HG02571 (cell line): ENCODE measurements at regions not wholly inside any gene's neighbourhood (a gene's known extent, or its start where the extent isn't known, plus 50 kb on each side); places are given as distances from the start of the nearest gene placed in this dataset.

Source experiments
- ATAC-seq: cut with Tn5 transposase; IDR thresholded peaks from one replicate; pipeline ENCODE4 v1.9.1; 2021; ENCODE audit warnings: mild to moderate bottlenecking, moderate library complexity; ENCODE audit not compliant: unreplicated experiment

DNA sequence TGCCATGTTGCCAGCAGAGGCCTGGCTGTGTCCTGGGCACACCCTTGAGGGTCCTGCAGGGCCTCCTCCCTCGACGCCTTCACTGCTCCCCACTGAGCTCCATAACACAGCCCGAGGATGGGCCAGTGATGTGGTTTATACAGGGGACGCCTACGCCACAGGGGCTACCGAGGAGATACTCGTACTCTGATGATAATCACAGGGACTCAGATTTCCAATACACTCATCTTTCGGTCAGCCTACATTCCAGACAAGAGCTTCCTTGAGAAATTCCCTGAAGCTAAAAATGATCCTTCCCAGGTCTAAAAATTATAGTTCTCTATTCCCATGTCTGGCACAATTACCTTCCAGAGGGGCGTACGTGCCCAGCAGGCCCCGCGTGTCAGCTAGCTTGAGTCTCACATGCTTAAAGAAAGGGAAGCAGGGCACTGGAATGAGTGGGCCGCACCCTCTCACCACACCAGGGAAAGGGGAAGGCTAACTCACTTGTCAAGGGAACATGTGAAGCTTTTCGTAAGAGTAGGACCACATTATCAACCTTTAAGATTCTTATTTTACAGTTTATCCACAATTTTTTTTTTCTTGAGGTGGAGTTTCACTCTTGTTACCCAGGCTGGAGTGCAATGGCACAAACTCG is 159.5 kb upstream of the NDUFV2 start:
- no peak for ATAC-seq

DNA sequence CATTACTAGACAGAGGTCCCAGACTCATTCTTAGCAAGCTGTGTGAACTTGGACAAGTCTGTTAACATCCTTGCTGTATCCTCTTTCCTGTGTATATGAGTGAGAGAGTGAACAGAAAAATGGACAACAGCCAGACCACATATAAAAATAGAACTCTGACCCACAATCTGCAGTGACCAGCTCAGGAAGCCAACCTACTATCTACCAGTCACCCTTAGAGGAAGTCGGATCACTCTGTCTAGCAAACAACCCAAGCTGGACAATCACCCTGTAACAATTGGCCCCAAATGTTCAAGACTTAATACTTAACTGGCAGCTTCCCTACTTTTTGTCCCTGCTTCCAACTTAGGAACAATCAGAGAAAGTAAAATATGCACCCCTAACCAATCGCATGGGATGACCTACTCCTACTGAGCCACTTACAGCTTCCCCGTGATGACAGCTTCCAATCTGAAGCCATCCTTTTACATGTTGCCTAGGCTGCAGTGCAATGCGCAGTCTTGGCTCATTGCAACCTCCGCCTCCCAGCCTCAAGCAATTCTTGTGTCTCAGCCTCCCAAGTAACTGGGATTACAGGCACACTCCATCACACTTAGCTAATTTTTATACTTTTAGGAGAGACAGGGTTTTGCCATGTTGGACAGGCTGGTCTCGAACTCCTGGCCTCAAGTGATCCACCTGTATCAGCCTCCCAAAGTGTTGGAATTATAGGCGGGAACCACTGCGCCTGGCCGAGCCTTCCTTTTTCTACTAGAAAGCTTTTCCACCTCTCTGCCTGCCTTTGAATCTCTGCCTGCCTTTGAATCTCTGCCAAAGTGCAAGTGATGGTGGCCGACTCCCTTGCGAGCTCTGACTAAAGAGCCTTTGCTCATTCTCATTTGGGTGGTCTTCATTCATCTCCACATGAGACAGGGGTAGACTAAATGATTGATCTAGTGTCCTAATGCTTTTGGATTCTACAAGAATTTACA is 158.3 kb upstream of the NDUFV2 start:
- no peak for ATAC-seq

DNA sequence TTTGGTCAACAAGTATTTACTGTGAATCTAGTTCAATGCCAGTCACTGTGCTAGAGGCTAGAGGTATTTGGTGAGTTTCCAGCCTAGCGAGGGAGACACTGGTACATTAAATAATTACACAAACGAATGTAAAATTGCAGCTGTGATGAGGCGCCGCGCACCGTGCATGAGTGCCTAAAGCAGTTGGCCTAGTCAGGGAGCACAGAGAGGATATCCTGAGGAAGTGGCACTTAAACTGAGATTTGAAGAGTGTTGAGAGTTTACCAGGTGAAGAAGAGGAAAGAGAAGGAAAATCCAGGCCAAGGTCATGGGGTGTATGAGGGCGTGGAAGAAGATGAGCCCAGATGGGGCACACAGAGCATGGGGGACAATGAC is 157.6 kb upstream of the NDUFV2 start:
- no peak for ATAC-seq

DNA sequence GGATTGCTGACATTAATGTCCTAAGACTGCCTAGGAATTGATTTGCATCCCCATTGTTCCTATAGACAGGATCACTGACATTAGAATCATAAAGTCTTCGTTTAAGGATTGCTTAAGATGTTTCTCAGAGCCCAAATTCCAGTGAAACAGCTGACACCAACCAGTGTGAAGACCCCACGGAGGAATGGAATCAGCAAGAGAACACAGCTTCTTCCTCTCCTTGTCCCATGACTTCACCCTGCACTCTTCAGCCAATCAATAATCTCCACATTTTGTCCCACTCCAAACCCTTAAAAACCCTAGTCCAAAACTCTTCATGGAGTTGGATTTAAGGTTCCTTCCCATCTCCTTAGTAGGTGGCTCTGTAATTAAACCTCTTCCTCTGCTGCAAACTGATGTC is 157.0 kb upstream of the NDUFV2 start:
- no peak for ATAC-seq

DNA sequence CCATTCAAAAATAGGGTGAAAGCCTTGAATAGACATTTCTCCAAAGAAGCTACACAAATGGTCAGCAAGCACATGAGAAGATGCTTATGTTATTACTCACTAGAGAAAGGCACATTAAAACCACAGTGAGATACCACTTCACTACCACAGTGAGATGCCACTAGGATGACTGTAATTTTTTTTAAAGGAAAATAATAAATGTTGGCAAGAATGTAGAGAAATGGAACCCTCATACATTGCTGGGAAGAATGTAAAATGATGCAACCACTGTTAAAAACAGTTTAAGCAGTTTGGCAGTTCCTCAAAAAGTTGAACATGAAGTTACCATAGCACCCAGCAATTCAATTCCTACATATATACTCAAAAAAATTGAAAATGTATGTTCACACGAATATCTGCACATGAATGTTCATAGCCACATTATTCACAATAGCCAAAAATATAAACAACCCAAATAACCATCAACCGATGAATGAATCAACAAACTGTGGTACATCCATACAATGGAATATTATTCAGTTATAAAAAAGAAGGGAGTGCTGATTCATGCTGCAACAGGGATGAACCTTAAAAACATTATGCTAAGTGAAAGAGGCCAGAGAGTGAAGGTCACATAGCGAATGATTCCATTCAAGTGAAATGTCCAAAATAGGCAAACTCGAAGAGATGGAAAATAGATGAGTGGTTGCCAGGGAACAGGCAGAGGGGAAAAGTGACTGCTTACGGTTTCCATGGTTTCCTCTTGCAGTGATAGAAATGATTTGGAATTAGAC is 156.2 kb upstream of the NDUFV2 start:
- no peak for ATAC-seq

DNA sequence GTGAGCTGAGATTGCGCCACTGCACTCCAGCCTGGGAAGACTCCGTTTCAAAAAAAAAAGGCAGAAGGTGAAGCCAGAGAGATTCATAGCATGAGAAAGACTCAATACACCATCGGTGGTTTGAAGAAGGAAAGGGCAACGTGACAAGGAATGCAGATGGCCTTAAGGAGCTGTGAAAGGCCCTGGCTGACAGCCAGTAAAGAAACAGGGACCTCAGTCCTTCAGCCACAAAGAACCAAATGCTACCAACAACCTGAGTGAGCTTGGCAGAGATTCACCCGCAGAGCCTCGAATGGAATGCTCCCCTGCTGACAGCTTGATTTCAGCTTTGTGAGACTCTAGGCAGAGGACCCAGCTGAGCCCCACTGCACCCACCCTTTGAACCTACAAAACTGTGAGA is 154.9 kb upstream of the NDUFV2 start:
- no peak for ATAC-seq

DNA sequence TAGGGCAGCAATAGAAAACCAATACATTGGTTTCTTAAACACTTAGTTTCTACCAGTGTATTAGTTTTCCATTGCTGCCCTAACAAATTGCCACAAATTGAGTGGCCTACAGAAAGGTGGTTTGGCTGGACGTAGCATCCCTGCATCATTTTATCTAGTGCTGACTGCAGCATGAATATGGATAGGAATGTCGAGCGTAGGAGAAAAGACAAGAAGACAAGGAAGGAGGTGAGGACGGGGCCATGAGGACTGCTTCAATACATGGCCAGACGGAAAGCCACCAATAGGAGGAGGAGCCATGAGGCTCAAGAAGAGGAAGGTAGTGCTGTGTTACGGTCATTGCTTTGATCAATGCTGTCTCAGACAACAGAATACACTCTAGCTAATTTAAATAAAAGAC is 154.5 kb upstream of the NDUFV2 start:
- no peak for ATAC-seq

DNA sequence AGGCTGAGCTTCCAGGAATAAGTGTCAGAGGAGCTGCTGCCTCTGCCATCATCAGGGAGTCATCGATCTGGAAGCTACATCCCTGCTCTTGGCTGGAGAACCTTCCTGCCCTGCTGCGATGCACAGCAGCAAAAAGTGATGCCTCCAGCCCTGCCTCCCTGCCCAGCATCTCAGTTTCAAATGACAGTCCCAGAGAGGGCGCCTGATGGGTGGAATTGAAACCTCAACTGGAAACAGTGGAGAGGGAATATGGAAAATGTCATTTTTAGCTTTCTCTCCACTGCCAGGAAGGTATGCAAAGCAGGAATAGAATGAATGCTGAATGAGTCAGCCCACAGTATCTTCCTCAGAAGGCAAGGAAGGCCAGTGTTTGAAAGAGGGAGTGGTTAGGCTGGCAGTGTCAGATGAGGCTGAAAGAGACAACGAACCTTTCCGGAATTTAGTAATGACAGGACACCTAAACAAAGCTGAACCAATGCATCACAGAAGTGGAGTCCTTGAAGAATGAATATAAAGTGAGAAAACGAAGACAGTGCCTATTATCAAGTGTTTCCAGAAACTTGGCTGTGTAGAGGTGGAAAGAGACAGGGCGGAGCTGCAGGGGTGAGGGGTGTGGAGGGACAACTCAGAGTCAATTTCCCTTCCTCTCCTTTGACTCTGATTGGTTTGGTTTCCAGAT is 153.9 kb upstream of the NDUFV2 start:
- ATAC-seq: no peak

DNA sequence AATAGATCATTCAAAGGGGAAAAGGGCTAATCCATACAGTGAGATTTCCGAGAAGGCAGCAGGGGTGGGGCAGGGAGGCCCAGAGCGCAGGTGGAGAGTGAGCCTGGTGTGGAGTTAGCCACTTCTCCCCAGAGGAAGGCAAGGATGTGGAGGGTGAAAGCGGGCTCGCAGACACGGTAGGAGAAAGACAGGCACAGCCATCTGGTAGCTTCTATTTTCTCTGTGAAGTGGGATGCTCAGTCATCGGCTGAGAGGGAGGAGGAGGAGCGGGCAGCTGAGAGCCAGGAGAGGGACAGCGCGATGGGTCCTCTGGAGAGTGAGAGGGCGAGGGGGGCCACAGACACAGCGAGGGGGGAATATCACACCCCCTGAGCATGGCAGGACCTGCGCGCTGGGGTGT is 153.3 kb upstream of the NDUFV2 start:
- ATAC-seq: no peak

DNA sequence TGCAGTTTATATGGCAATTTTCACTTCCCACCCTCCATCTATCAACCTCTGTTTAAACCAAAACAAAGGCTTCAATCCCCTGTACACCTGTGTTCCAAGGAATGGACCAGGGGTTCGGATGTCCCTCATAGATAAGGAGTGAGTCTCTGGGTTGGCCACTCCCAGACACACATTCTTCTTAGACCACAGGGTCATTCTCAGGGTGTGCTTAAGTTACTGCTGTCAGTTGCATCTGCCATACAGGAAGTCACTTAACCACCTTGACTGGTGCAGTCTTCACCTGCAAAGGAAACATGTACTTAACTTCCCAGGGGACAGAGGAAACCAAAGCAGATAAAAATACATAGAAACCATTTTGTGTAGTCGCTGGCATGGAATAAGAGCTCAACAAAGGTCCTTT is 151.0 kb upstream of the NDUFV2 start:
- no peak for ATAC-seq

DNA sequence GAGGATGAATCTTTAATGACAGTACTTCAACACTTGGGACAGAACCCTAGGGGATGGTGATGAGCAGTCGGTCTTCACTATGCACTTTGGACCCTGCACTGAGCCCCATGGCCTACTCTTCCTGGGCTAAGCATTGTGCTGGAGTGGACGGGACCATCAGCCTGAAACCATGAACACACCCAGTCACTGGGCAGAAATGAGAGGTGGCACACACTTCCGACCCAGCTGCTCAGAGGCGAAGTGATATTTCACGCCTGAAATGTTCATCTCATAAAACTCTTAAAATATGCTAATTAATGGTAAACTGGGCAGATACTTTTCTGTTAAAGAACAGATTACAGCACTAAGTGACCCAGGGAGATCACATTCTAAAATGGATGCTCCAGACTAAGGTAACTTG is 150.3 kb upstream of the NDUFV2 start:
- ATAC-seq: no peak

DNA sequence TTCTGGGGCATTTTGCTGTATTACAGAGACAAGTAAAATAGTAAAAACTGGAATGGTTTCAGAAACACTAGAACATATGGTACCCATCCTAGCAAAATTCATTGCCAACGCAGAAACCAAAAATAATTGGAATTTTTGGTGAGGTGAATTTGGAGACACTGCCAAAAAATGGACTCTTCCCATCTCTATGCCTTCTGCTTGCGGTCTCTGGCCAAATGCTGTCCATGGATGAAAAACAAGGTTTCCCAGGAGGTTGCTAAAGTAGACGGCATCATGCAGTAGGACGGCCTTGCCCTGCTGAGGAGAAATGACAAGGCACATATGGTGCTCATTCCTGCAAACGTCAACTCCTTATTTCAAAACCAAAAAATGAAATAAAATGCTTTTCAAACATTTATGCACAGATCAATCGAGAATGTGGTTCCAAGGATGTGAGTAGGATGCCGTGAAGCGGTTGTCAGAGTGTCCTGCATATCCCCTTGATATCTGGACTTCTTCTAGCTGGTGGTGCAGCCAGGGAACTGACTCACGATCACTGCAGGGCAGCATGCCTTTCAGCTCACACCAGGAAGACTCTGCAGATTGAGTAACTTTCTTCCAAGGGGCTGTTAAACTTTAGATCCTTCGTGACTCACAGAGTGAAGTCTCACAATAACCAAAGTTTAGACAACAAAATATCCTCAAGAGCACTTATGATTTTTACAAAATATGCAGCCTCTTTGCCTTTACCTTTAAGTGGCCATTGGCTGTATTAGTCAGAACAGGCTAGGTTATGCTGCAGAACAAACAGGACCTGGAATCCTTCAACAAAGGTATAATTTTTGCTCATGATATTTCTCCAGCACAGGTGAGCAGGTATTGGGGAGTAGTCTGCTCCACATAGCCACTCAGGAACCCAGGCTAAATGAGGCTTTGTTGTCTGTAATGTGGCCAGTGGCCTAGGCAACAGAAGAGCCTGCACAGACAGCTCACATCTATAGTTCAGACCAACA is 149.4 kb upstream of the NDUFV2 start:
- ATAC-seq: no peak

DNA sequence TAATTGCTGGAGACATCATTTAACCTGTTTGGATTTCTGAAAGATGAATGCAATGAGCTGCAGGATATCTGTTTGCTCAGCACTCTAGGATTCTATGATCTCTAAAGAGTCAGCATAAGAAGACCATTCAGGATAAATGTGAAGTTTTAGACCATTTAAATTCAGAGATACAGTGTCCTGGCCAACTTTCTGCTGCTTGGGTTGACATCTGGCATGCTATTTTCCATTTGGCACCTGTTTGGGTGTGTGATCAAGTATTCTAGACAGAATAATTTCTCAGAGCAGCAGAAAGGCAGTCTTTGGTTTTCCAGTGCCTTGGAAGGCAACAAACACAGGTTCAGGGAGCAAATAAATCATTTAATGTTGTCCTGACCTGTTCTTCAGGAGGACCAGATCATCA is 144.8 kb upstream of the NDUFV2 start:
- no peak for ATAC-seq

DNA sequence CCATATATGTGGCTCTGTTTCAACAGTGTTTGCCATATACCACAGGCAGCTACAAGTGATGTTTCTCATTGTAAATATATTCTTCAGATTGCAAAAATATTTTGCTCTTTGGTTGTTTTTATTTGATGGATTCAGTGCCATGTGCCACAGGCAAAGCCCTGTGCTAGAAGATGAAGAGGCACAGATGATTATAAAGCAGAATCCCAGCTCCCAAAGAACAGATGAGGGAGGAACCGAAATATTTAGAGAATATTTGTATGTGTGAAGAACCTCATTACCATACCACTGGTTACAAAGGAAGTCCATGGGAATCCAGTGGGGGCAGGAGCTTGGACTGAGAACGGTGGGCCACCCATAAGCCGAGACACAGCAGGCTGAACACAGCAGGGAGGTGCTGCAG is 143.8 kb upstream of the NDUFV2 start:
- ATAC-seq: no peak

DNA sequence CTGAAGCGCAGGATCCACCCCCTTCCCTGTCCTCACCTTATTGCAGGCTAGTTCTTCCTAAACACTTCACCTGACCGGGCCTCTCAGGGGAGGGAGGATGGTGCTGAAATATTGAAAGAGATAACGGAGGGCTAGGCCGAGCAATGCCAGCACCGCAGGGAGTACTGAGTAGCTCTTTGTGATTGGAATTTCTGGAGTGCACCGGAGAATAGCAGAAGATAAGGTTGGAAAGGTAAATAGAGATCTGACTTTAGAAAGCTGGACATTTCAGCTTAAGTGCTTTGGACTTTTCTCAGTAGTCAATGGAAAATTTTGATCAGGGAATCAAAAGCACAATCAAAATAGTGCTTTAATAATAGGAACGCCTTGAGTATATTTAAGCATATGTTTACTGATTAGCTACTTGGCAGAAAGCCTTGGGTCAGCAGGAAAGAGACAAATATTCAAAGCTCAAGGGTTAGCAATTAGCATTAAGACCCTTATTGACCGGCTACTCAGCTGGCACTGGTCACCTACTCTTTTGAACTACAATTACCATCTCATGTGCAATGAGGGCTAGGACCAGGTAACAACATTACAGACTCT is 142.9 kb upstream of the NDUFV2 start:
- ATAC-seq: no peak

DNA sequence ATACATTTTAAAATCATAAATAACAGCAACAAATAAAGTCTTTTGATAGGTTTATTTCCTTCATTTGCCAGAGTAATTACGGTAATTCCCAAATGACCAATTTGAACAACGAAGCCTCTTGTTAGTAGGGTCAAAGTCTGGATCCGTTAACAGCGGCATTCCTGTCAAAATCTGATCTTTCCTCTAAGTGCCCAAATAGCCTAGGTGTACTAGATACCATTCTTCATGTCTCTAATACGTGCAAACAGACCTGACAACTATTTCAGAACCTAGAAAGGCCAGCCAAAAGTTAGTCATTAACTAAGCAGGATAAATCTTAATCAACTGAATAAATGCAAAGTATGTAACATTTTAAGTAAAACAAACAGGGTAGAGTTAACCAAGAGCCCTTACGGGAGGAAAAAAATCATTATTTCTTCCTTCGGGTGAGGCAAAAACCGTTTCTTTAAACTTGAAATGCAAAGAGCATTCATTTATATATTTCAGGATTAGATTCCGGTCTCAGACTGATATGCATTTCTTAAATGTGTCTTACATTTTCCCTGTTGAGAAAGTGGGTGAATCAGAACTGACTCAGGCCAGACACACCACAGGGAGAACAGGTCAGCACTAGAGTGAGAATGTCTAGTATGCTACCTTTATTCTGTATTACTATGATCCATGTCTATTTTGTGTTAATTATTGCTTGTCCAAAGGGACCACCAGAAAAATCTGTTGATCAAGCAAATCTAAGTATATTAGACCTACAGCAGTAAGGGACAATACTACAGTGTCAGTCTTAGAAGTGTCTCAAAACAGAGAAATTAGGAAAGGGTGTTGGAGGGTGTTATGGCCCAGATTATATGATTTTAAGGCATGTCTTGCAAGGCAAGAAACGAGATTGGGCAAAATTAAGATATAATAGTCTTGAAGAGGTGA is 141.5 kb upstream of the NDUFV2 start:
- ATAC-seq: no peak

DNA sequence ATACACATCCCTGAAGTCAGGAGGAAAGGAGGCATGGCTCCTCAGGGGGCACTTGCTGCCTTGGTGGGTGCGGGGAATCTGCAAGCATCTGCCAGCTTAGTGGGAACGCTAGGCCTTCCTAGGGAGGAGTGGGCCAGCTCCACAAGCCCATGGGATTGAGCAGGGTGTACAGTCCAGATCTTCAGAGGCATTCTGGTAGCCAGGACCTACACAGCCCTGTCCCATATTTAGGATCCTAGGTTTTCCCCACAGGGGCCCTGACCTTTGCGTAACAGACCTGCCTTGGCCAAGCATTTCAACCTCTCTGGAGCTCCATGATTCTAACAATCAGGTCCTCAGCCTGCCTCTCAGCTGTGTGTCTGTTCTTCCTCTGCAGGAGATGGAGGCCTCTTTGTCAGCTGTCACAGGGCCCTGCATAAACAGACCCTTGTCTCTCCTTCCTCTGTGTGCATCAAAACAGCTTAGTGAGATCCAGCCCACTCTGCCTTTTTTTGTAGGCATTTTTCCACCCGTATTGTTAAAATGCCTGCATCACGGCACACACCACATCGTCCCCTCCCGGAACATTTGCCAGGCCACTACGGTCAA is 140.2 kb upstream of the NDUFV2 start:
- ATAC-seq: no peak
